Keratinocyte (primary cell): ENCODE measurements at regions not wholly inside any gene's neighbourhood (a gene's known extent, or its start where the extent isn't known, plus 50 kb on each side); places are given as distances from the start of the nearest gene placed in this dataset.

Experiments
- DNase-seq: peaks from one replicate; pipeline ENCODE4 v3.0.0-alpha.2; 2011; ENCODE audit warnings: low read depth, missing footprints, low spot score
- FAIRE-seq: peaks from 2 replicates; lab custom pipeline; 2011; peaks lifted over from hg19 to GRCh38; lab: Jason Lieb, UNC
- H2AFZ ChIP-seq: 2 replicates; pipeline ENCODE4 v1.6.0; 2012; ENCODE audit warnings: low read length, control low read depth, inconsistent platforms; ENCODE audit not compliant: control insufficient read depth
- H3K27ac ChIP-seq: 2 replicates; pipeline ENCODE4 v1.5.1; 2011; ENCODE audit warnings: low read length; ENCODE audit not compliant: control insufficient read depth, insufficient read depth
- H3K27me3 ChIP-seq: 3 replicates; pipeline ENCODE4 v1.6.0; 2011; ENCODE audit warnings: low read length; ENCODE audit not compliant: control insufficient read depth, insufficient read depth; ENCODE audit errors: extremely low read depth
- H3K36me3 ChIP-seq, 2 experiments: 2 replicates in 1 of 2; 3 replicates in 1 of 2; pipeline ENCODE4 v1.5.1; 2011; ENCODE audit warnings: low read length in 2 of 2, mild to moderate bottlenecking in 1 of 2; ENCODE audit not compliant: control insufficient read depth in 2 of 2, insufficient read depth in 2 of 2; ENCODE audit errors: extremely low read depth in 1 of 2
- H3K4me1 ChIP-seq: 3 replicates; pipeline ENCODE4 v1.5.1; 2011; ENCODE audit warnings: low read length; ENCODE audit not compliant: control insufficient read depth, insufficient read depth; ENCODE audit errors: extremely low read depth
- H3K4me2 ChIP-seq: 3 replicates; pipeline ENCODE4 v1.6.0; 2011; ENCODE audit warnings: low read depth, low read length; ENCODE audit not compliant: control insufficient read depth, insufficient read depth; ENCODE audit errors: extremely low read depth
- H3K4me3 ChIP-seq, 3 experiments: fragments of 200-600 bp in 1 of 3; sonication (generic) in 1 of 3; 2 replicates in 2 of 3; 3 replicates in 1 of 3; pipeline ENCODE4 v1.5.1; 2011 to 2016; ENCODE audit warnings: low read length in 3 of 3, mild to moderate bottlenecking in 3 of 3, control low read depth in 2 of 3, inconsistent platforms in 1 of 3, low read depth in 1 of 3, mixed read lengths in 1 of 3, mixed run types in 1 of 3, moderate library complexity in 1 of 3; ENCODE audit not compliant: control insufficient read depth in 2 of 3, insufficient read depth in 2 of 3; ENCODE audit errors: extremely low read depth in 1 of 3
- H3K79me2 ChIP-seq: 2 replicates; pipeline ENCODE4 v1.6.0; 2012; ENCODE audit warnings: low read length; ENCODE audit not compliant: control insufficient read depth, insufficient read depth
- H3K9ac ChIP-seq: 3 replicates; pipeline ENCODE4 v1.6.0; 2011; ENCODE audit warnings: low read length; ENCODE audit not compliant: control insufficient read depth, insufficient read depth; ENCODE audit errors: extremely low read depth
- H3K9me1 ChIP-seq: 3 replicates; pipeline ENCODE4 v1.6.0; 2011; ENCODE audit warnings: low read length; ENCODE audit not compliant: control insufficient read depth, insufficient read depth; ENCODE audit errors: extremely low read depth
- H3K9me3 ChIP-seq: 2 replicates; pipeline ENCODE4 v1.5.1; 2012; ENCODE audit warnings: low read depth, low read length; ENCODE audit not compliant: control insufficient read depth
- H4K20me1 ChIP-seq: 3 replicates; pipeline ENCODE4 v1.6.0; 2011; ENCODE audit warnings: low read length; ENCODE audit not compliant: control insufficient read depth, insufficient read depth; ENCODE audit errors: extremely low read depth
- CTCF ChIP-seq, 3 experiments: IDR thresholded peaks in 1 of 3; conservative IDR thresholded peaks in 1 of 3; optimal IDR thresholded peaks in 1 of 3; 2 replicates in 2 of 3; 3 replicates in 1 of 3; pipeline versions ENCODE3 to v1.5.1; 2011; ENCODE audit warnings: low read length in 3 of 3, mild to moderate bottlenecking in 3 of 3, moderate library complexity in 2 of 3, control low read depth in 1 of 3, inconsistent platforms in 1 of 3; ENCODE audit not compliant: insufficient read depth in 2 of 3; ENCODE audit errors: extremely low read depth in 1 of 3
- EZH2 ChIP-seq: IDR thresholded peaks from one replicate; pipeline ENCODE4 v1.6.1; 2012; ENCODE audit warnings: inconsistent platforms, mild to moderate bottlenecking, low read length, moderate library complexity
- dilution Hi-C: fragments of 300-500 bp; cut with MboI; formaldehyde crosslinking; loops from one replicate; pipeline ENCODE4 v1.7.0; 2020; ENCODE audit warnings: low sequenced_read_pairs; ENCODE audit not compliant: extremely low pct_ligation_motif_present

GRCh38 chr5:89090037-89090436 lies 207.1 kb upstream of the MEF2C start:
- TF ChIP-seq EZH2: no peak
- TF ChIP-seq CTCF (optimal IDR thresholded peaks at IDR 0.05 in 1 of 3, IDR thresholded peaks at IDR 0.05 in 1 of 3, conservative IDR thresholded peaks at IDR 0.05 in 1 of 3; ENCODE audit: extremely low read depth in 1 of 3, insufficient read depth in 2 of 3, low read length in 3 of 3): no peak
- H3K4me3 ChIP-seq: no peak overlapping the region
- no peak overlapping the region for H3K4me2 ChIP-seq
- H2AFZ ChIP-seq: no peak overlapping the region
- dilution Hi-C loops: no loop called here
- no peaks in the 10 kb centered on the region for H3K79me2 ChIP-seq
- H3K9me3 ChIP-seq: no peaks in the 10 kb centered on the region
- FAIRE-seq (no peak), DNase-seq (no peak)
- no peaks in the 10 kb centered on the region for H3K4me1 ChIP-seq
- no peak overlapping the region for H3K27ac ChIP-seq
- H3K9me1 ChIP-seq: no peaks in the 10 kb centered on the region
- H3K36me3 ChIP-seq: no peaks in the 10 kb centered on the region
- H3K27me3 ChIP-seq: no peaks in the 10 kb centered on the region
- no peaks in the 10 kb centered on the region for H4K20me1 ChIP-seq
- no peak overlapping the region for H3K9ac ChIP-seq

GRCh38 chr5:89087551-89088318 lies 204.8 kb upstream of the MEF2C start:
- Histone ChIP-seq H3K27me3 (no peaks in the 10 kb centered on the region), H3K27ac (no peak overlapping the region), H2AFZ (no peak overlapping the region), H3K4me2 (no peak overlapping the region), H3K9ac (no peak overlapping the region), H3K4me1 (no peaks in the 10 kb centered on the region), H3K36me3 (no peaks in the 10 kb centered on the region), H3K79me2 (no peaks in the 10 kb centered on the region), H3K4me3 (no peak overlapping the region), H4K20me1 (no peaks in the 10 kb centered on the region), H3K9me3 (no peaks in the 10 kb centered on the region), H3K9me1 (no peaks in the 10 kb centered on the region)
- TF ChIP-seq EZH2: no peak
- no peak for TF ChIP-seq CTCF (optimal IDR thresholded peaks at IDR 0.05 in 1 of 3, IDR thresholded peaks at IDR 0.05 in 1 of 3, conservative IDR thresholded peaks at IDR 0.05 in 1 of 3; ENCODE audit: extremely low read depth in 1 of 3, insufficient read depth in 2 of 3, low read length in 3 of 3)
- FAIRE-seq (no peak), DNase-seq (no peak)
- dilution Hi-C loops: no loop called here
